Omental fat pad (tissue), 3 donors: ENCODE measurements at regions not wholly inside any gene's neighbourhood (a gene's known extent, or its start where the extent isn't known, plus 50 kb on each side); places are given as distances from the start of the nearest gene placed in this dataset.

Experiments
- ATAC-seq: fragments of 150-250 bp; one replicate; pipeline ENCODE4 v1.9.1; 2016; ENCODE audit warnings: mild to moderate bottlenecking, moderate library complexity; ENCODE audit not compliant: low FRiP score
- DNase-seq: peaks from one replicate; pipeline ENCODE4 v3.0.0-alpha.2; 2019; ENCODE audit warnings: low spot score
- CTCF ChIP-seq, 3 donors: fragments of 450-650 bp; IDR thresholded peaks; one replicate each; pipeline ENCODE4 v1.5.1; 2016 to 2017; ENCODE audit warnings: antibody characterized with exemption in 3 of 3, mild to moderate bottlenecking in 3 of 3, moderate library complexity in 2 of 3

DNA sequence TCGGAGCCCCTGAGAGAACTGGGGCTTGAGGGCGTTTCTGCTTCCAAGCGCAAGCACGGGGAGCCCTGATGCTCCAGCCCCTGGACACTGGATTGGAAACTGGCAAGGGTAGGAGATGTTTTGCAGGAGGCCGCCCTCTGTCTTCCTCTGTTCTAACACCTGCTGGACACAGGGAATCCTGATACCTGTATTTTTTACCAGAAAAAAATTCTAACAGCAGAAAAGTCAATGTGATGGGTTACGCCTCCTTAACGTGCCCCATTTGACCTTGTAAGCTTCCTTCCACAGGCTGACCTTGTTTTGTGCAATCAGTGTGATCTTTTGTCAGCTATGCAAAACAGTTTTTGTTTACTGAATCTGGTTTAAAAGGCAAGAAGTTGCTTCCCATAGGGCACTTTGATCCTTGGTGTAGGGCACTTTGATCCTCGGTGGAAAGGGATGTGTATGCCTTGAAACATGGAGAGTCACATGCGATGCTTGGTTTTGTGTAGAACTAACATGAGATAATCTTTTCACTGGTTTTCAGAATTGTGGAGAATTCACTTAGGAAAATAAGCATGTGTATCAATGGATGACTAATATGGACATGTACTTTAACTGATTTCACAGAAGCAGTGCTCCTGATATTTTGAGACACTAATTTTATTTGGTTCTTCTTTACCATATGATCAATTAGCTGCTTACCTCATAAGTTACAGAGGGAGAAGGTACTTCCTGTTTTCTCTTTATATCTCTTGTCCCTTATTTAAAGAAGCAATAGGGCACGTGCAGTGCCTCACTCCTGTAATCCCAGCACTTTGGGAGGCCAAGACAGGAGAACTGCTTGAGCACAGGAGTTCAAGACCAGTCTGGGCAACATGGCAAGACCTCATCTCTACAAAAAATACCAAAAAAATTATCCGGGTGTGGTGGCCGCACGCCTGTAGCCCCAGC is 59.9 kb upstream of the MAP3K4 start:
- TF ChIP-seq CTCF (IDR thresholded peaks at IDR 0.05) = no peak
- no peak for ATAC-seq
- no peak for DNase-seq

DNA sequence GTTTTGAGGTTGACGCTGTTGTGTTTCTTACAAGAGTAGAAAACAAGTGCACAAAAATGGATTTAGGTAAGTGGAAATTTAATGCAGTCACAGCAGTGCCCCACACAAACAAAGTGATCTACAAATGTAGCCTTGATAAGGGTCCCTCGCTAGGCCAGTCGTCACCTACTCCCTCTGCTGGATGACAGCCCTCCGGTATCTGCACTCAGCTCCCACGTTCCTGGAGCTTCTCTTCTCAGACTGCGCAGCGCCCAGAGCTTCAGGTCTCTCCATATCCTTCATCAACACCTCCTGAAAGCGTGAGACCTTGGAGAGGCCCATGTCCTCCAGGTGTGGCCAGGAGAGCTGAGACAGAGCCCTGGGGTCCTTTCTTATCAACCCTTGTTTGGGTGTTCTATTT is 58.3 kb upstream of the MAP3K4 start:
- DNase-seq = no peak
- no peak for TF ChIP-seq CTCF (IDR thresholded peaks at IDR 0.05)
- ATAC-seq = no peak

GRCh38 chr6:160934157-160934556 is 57.4 kb upstream of the MAP3K4 start:
- DNase-seq = no peak
- no peak for ATAC-seq
- TF ChIP-seq CTCF (IDR thresholded peaks at IDR 0.05) = no peak

DNA sequence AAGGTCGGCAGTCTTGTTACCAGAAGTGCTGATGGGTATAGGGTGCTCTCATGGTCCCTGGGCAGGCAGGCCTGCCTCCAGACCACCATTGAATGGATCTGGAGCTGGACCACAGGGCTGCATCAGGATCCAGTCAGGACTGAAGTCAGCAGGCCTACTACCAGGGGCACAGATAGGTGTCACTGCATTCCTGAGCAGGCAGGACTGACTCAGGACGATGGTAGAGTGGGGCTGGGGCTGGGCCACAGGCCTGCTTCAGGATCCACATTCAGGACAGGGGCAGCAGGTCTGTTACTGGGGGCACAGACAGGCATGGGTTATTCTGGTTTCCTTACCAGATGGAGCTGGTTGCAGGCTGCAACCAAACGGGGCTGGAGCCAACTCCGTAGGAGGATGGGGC is 51.4 kb upstream of the MAP3K4 start:
- no peak for DNase-seq
- no peak for ATAC-seq
- no peak for TF ChIP-seq CTCF (IDR thresholded peaks at IDR 0.05)
